ENCODE measurements at regions not wholly inside any gene's neighbourhood (a gene's known extent, or its start where the extent isn't known, plus 50 kb on each side); places are given as distances from the start of the nearest gene placed in this dataset.
A peak's percentile ranks its signal among the peaks of the same experiment; 100 is the strongest.

DNA sequence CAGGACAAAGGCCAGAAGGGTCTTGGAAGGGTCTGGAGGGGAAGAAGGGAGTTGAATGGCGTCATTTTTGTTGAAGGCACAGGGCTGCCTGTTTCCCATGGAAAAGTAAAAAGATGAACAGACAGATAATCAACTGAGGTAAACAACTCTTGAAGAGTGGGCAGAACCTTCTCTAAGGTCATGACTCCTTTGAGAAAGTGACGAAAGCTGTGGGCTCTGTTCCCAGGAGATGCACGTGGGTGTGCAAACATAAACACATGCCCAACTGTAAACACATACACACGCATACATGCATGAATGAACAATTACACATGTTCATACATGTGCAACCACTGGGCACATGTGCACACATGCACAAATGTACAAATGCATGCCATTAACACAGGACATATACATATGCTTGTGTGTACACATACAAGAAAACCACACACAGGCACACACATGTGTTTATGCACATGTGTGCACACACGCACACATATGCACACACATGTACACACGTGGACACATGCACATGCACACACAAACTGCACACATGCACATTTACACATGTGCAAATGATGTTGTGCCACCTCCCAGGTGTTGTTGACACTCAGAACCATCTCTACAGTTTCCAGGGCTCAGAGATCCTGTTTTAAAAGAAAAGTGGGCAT is 143.3 kb downstream of the GADD45G start:
- no peak for DNase-seq (ENCODE audit: low spot score)
- no peaks in the 10 kb centered on the region for H3K36me3 ChIP-seq (ENCODE audit: low read depth)
- H3K9me3 ChIP-seq (ENCODE audit: severe bottlenecking) = no peaks in the 10 kb centered on the region
- TF ChIP-seq, protein P1, sequence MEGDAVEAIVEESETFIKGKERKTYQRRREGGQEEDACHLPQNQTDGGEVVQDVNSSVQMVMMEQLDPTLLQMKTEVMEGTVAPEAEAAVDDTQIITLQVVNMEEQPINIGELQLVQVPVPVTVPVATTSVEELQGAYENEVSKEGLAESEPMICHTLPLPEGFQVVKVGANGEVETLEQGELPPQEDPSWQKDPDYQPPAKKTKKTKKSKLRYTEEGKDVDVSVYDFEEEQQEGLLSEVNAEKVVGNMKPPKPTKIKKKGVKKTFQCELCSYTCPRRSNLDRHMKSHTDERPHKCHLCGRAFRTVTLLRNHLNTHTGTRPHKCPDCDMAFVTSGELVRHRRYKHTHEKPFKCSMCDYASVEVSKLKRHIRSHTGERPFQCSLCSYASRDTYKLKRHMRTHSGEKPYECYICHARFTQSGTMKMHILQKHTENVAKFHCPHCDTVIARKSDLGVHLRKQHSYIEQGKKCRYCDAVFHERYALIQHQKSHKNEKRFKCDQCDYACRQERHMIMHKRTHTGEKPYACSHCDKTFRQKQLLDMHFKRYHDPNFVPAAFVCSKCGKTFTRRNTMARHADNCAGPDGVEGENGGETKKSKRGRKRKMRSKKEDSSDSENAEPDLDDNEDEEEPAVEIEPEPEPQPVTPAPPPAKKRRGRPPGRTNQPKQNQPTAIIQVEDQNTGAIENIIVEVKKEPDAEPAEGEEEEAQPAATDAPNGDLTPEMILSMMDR (IDR thresholded peaks at IDR 0.05; ENCODE audit: poor library complexity, severe bottlenecking) = no peak
- H3K27me3 ChIP-seq (ENCODE audit: insufficient read depth, poor library complexity, severe bottlenecking) = no peaks in the 10 kb centered on the region
- no peak overlapping the region for H3K4me3 ChIP-seq (ENCODE audit: severe bottlenecking)
- H3K4me1 ChIP-seq (ENCODE audit: insufficient read depth, poor library complexity, severe bottlenecking) = no peaks in the 10 kb centered on the region
- ATAC-seq (ENCODE audit: low read depth) = no peak
- no peak overlapping the region for H3K27ac ChIP-seq (ENCODE audit: poor library complexity, severe bottlenecking)

DNA sequence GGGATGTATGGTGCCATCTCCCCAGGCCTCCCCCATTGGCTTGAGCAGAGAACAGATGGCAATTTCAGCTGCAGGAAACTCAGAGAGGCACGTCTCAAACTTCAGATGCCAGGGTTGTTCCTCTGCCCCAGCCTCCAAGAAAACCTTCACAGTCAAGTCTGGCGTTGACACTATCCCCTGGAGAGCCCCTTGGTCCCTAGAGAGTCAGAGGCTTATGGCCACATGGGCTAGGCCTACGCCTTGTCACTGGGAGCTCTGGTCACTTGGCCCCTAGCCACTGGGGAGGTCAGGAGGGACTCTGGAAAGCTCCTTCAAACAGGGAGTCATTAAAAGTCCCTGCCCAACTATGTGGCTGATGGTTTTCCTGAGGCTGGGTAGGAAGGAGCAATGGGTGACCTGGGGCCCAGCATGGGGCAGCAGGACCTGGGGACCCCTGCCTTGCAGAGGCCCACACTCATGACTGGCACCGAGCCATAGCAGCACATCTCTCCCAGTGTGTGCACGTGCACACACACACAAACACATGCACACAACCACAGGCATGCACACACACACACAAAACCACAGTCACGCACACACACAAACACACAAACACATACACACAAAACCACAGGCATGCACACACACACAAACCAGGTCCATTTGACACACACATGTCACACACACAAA is 144.2 kb downstream of the GADD45G start:
- no peaks in the 10 kb centered on the region for H3K4me1 ChIP-seq (ENCODE audit: insufficient read depth, poor library complexity, severe bottlenecking)
- no peak for ATAC-seq (ENCODE audit: low read depth)

DNA sequence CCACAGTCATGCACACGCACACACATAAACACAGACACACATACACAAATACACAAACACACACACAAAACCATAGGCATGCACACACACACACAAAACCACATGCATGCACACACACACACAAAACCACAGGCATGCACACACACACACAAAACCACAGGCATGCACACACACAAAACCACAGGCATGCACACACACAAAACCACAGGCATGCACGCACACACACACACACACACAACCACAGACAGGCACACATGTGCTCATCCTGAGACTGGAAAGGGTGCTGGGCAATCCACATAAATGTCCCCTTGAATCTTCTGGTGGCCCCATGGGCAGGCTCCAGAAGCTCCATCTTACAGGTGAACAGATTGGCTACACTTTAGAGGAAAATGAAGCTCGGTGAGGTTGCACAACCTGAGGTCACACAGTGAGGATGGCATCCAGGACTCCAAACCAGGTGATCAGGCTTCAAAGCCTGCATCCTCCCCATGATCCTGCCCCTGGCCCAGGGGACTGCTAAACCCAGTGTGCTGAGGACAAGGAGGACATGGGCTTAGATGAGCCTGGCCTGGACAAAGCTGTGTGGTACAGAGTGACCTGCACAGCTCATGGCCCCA is 144.8 kb downstream of the GADD45G start:
- H3K27ac ChIP-seq (ENCODE audit: poor library complexity, severe bottlenecking) = no peak overlapping the region
- no peak for ATAC-seq (ENCODE audit: low read depth)

More for the DNA sequence above, 144.2 kb downstream of the GADD45G start:
- no peaks in the 10 kb centered on the region for H3K36me3 ChIP-seq (ENCODE audit: low read depth)
- no peaks in the 10 kb centered on the region for H3K9me3 ChIP-seq (ENCODE audit: severe bottlenecking)
- H3K4me3 ChIP-seq (ENCODE audit: severe bottlenecking) = no peak overlapping the region
- H3K27me3 ChIP-seq (ENCODE audit: insufficient read depth, poor library complexity, severe bottlenecking) = no peaks in the 10 kb centered on the region
- no peak overlapping the region for H3K27ac ChIP-seq (ENCODE audit: poor library complexity, severe bottlenecking)
- DNase-seq (ENCODE audit: low spot score) = no peak
- TF ChIP-seq, protein P1 (IDR thresholded peaks at IDR 0.05; ENCODE audit: poor library complexity, severe bottlenecking) = no peak

DNA sequence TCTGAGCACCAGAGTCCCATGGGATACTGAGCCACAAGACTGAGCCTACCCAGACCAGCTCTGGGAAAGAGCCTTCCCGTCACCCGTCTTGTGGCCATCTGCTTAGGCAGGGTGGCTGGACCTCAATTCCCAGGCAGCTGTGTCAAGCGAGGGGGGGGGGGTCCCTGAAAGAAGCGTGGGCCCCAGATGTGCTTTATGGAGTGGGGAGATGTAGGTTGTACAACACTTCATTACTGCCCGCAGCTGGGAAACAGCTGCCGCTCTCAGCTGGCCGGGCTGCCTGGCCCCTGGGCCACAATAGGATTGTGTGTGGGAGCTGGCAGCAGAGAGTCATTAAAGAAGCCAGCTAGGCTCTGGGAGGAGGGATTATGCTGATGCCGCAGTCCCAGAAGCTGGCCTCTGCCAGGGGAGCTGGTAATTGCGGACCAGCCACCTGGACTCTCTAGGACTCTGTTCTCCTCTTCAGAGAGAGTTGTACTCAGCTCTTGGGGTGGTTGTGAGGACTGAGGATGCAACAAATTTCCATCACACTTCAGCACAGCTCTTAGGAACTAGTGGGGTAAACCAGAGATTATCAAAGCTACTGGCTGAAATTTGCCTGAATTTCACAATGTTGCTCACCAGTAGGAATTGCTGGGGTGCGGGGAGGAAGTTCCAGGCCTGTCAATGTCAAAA is 145.4 kb downstream of the GADD45G start:
- H3K4me1 ChIP-seq (ENCODE audit: insufficient read depth, poor library complexity, severe bottlenecking) = no peaks in the 10 kb centered on the region
- no peak overlapping the region for H3K4me3 ChIP-seq (ENCODE audit: severe bottlenecking)
- H3K9me3 ChIP-seq (ENCODE audit: severe bottlenecking) = no peaks in the 10 kb centered on the region
- ATAC-seq (ENCODE audit: low read depth) = 0 out of 3 replicates have a peak, but pooled peaks have one; percentile 27
- H3K27ac ChIP-seq (ENCODE audit: poor library complexity, severe bottlenecking) = no peak overlapping the region
- no peak for DNase-seq (ENCODE audit: low spot score)
- no peaks in the 10 kb centered on the region for H3K27me3 ChIP-seq (ENCODE audit: insufficient read depth, poor library complexity, severe bottlenecking)
- TF ChIP-seq, protein P1 (IDR thresholded peaks at IDR 0.05; ENCODE audit: poor library complexity, severe bottlenecking) = no peak
- H3K36me3 ChIP-seq (ENCODE audit: low read depth) = no peaks in the 10 kb centered on the region

More for the DNA sequence above, 144.8 kb downstream of the GADD45G start:
- no peak overlapping the region for H3K4me3 ChIP-seq (ENCODE audit: severe bottlenecking)
- TF ChIP-seq, protein P1 (IDR thresholded peaks at IDR 0.05; ENCODE audit: poor library complexity, severe bottlenecking) = no peak
- DNase-seq (ENCODE audit: low spot score) = no peak
- no peaks in the 10 kb centered on the region for H3K9me3 ChIP-seq (ENCODE audit: severe bottlenecking)
- no peaks in the 10 kb centered on the region for H3K36me3 ChIP-seq (ENCODE audit: low read depth)
- H3K27me3 ChIP-seq (ENCODE audit: insufficient read depth, poor library complexity, severe bottlenecking) = no peaks in the 10 kb centered on the region
- H3K4me1 ChIP-seq (ENCODE audit: insufficient read depth, poor library complexity, severe bottlenecking) = no peaks in the 10 kb centered on the region
